ENCODE measurements at regions not wholly inside any gene's neighbourhood (a gene's known extent, or its start where the extent isn't known, plus 50 kb on each side); places are given as distances from the start of the nearest gene placed in this dataset.

DNA sequence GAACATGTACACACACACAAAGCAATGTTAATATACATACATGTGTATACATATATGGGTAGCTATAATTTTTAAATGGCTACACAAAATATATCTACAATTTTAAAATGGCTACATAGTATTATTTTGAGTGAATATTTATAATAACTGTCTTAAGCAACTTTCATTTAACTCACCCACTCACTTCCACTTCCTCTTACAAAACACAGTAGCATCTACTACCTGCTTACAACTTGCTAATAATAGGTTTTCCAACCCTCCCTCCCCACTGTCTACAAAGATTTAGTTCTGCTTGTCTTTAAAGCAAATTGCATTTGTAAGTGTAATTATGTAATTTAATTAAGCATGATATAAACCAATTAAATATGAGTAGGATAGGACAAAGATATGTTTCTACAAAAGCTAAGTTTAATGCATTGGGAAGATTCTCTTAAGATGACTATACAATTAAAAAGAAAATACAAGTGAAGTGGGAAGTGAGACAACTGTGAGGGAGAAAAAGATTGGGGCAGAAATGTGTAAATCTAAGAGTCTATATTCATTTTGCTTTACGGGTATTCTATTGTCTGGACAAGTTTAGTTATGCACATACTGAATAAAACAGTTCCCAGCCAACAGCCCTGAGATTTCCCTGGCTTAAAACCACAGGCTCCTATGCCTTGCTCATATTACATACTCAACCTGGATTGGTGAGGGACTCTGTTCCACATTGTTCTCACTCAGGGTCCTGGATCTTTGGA lies 583.1 kb downstream of the EFNB2 start:
- DNase-seq, result no peak
- Histone ChIP-seq H3K4me1 (no peaks in the 10 kb centered on the region), H3K36me3 (no peaks in the 10 kb centered on the region), H3K9me3 (no peaks in the 10 kb centered on the region), H3K4me3 (no peak overlapping the region), H3K27ac (no peak overlapping the region), H3K27me3 (no peaks in the 10 kb centered on the region)
- intact Hi-C loops (cut with DNase I; ENCODE audit: low total_unique reads), result no loop called here
- TF ChIP-seq CTCF (IDR thresholded peaks at IDR 0.05), result no peak
- TF ChIP-seq POLR2A (IDR thresholded peaks at IDR 0.05), result no peak

DNA sequence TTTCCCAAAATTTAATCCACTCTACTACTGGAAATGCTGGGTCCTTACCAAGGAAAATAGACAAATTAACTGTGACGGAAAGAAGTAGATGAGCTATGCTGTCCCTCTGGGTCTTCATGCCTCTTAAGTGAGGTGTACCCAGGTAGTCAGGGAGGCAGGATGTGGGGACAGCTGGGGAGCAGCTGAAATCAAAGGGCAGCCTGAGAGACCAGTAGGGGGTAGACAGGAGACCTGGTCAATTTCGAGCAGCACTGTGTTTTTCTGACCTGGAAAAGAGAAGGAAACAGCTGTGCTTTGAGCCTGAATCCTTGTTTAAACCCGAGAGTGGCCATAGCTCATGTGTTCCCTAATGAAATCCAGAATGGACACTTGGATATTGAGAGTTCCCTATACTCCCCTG lies 587.3 kb downstream of the EFNB2 start:
- no peak for DNase-seq
- Histone ChIP-seq H3K9me3 (no peaks in the 10 kb centered on the region), H3K27ac (no peak overlapping the region), H3K36me3 (no peaks in the 10 kb centered on the region), H3K4me1 (no peaks in the 10 kb centered on the region), H3K4me3 (no peak overlapping the region), H3K27me3 (no peaks in the 10 kb centered on the region)
- intact Hi-C loops (cut with DNase I; ENCODE audit: low total_unique reads), result no loop called here
- TF ChIP-seq CTCF (IDR thresholded peaks at IDR 0.05) (no peak), POLR2A (IDR thresholded peaks at IDR 0.05) (no peak)

- TF ChIP-seq CTCF (IDR thresholded peaks at IDR 0.05) (no peak), POLR2A (IDR thresholded peaks at IDR 0.05) (no peak)
- Histone ChIP-seq H3K9me3 (no peaks in the 10 kb centered on the region), H3K4me1 (no peaks in the 10 kb centered on the region), H3K36me3 (no peaks in the 10 kb centered on the region), H3K27me3 (no peaks in the 10 kb centered on the region), H3K27ac (no peak overlapping the region), H3K4me3 (no peak overlapping the region)
- DNase-seq, result no peak
- intact Hi-C loops (cut with DNase I; ENCODE audit: low total_unique reads), result no loop called here
Observed at GRCh38 chr13:105940882-105941281, 594.6 kb downstream of the EFNB2 start.

DNA sequence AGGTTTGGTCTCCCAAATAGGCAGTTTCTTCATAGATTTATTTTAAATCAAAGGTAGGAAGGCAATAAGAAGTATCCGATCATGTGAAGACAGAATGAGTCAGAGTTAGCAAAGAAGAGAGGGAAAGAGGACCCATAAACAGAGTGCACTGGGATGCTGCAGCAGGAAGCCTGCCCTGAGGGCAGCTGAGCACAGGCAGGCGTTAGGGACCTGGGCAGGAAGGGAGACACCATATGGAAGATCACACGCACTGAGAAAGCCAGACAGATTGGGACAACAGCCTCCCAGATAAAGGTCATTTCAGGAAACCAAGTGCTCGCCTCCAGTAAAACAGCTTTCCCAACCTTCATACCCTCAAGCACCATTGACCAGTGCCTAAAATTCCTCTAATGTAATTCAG lies 598.0 kb downstream of the EFNB2 start:
- Histone ChIP-seq H3K27ac (no peak overlapping the region), H3K9me3 (no peaks in the 10 kb centered on the region), H3K36me3 (no peaks in the 10 kb centered on the region), H3K27me3 (no peaks in the 10 kb centered on the region), H3K4me3 (no peak overlapping the region), H3K4me1 (no peaks in the 10 kb centered on the region)
- TF ChIP-seq POLR2A (IDR thresholded peaks at IDR 0.05) (no peak), CTCF (IDR thresholded peaks at IDR 0.05) (no peak)
- no peak for DNase-seq
- intact Hi-C loops (cut with DNase I; ENCODE audit: low total_unique reads), result no loop called here

DNA sequence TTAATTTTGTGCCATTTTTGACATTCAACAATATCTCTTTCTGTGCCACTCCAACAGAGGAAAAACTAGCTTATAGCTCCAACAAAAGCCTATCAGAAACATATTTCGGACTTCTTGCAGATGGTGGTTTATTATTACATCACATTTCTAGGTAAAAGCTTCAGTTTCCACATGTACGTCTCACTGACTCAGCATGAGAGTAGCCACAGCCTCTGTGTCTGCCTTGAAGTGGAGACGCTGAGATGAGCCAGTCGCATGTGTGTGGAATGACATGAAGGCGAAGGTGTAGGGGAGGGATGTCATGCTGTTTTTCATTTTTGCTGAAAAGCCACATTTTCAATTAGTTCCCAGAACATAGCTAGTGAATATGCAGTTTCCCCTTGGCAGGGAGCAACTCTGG lies 598.6 kb downstream of the EFNB2 start:
- H3K9me3 ChIP-seq, result no peaks in the 10 kb centered on the region
- H3K36me3 ChIP-seq, result no peaks in the 10 kb centered on the region
- intact Hi-C loops (cut with DNase I; ENCODE audit: low total_unique reads), result no loop called here
- no peak overlapping the region for H3K27ac ChIP-seq
- H3K27me3 ChIP-seq, result no peaks in the 10 kb centered on the region
- no peaks in the 10 kb centered on the region for H3K4me1 ChIP-seq
- DNase-seq, result no peak
- H3K4me3 ChIP-seq, result no peak overlapping the region
- no peak for TF ChIP-seq POLR2A (IDR thresholded peaks at IDR 0.05)
- no peak for TF ChIP-seq CTCF (IDR thresholded peaks at IDR 0.05)
